ENCODE measurements at regions not wholly inside any gene's neighbourhood (a gene's known extent, or its start where the extent isn't known, plus 50 kb on each side); places are given as distances from the start of the nearest gene placed in this dataset.

- no peak for TF ChIP-seq POLR2A (IDR thresholded peaks at IDR 0.05)
- TF ChIP-seq CTCF (IDR thresholded peaks at IDR 0.05) = no peak
Observed at GRCh38 chr5:85716344-85717202, 901.2 kb upstream of the COX7C start.
